Activated naive CD8-positive, alpha-beta T cell treated with anti-CD3 and anti-CD28 coated beads for 36 hours (primary cell): ENCODE measurements at regions not wholly inside any gene's neighbourhood (a gene's known extent, or its start where the extent isn't known, plus 50 kb on each side); places are given as distances from the start of the nearest gene placed in this dataset.

Source experiments
- DNase-seq: peaks from one replicate; pipeline ENCODE4 v3.0.0; 2021
- H3K27ac Mint-ChIP-seq: one replicate; pipeline ENCODE4 v1.8.0; 2022; ENCODE audit warnings: mild to moderate bottlenecking, moderate library complexity, mixed read lengths
- H3K27me3 Mint-ChIP-seq: one replicate; pipeline ENCODE4 v1.8.0; 2022; ENCODE audit warnings: mild to moderate bottlenecking, mixed read lengths
- H3K36me3 Mint-ChIP-seq: one replicate; pipeline ENCODE4 v1.8.0; 2021; ENCODE audit warnings: mild to moderate bottlenecking, mixed read lengths
- H3K4me1 Mint-ChIP-seq: one replicate; pipeline ENCODE4 v1.8.0; 2021; ENCODE audit warnings: mixed read lengths
- H3K4me3 Mint-ChIP-seq: one replicate; pipeline ENCODE4 v1.8.0; 2022; ENCODE audit warnings: mild to moderate bottlenecking, moderate library complexity, mixed read lengths
- H3K9me3 Mint-ChIP-seq: one replicate; pipeline ENCODE4 v1.8.0; 2022; ENCODE audit warnings: mixed read lengths

DNA sequence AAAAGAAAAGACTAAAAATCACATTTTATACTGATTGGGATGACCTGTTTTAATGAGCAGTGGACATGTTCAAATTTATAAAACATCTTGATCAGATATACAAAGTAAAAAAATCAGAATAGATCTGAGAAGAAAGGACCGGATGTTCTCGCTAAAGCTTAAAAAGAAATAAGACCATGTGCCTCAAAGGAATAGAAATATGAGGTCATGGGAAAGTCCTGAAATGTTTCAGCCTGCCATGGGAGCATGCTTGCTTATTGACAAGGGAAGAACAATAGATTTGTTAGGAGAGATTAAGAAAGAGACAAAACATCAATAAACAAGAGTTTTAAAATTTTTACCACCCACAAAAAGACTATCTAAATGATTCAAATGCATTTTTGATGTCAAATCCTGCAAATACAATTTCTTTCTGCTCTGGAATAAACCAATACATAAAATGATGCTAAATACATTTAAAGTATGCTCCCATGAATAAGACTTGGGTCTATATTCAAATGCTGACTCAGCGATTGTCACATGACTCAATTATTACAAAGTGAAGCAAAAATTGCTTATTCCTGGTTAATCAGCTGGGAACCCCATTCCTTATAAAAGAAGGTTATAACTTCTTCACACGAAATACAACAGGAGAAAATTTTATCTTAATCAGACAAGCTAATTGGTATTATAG lies 633.9 kb upstream of the PKDCC start:
- Mint-ChIP-seq H3K9me3 (no peaks in the 10 kb centered on the region), H3K4me1 (no peaks in the 10 kb centered on the region), H3K36me3 (no peaks in the 10 kb centered on the region), H3K27me3 (no peaks in the 10 kb centered on the region), H3K27ac (no peak overlapping the region), H3K4me3 (no peak overlapping the region)
- DNase-seq = no peak

DNA sequence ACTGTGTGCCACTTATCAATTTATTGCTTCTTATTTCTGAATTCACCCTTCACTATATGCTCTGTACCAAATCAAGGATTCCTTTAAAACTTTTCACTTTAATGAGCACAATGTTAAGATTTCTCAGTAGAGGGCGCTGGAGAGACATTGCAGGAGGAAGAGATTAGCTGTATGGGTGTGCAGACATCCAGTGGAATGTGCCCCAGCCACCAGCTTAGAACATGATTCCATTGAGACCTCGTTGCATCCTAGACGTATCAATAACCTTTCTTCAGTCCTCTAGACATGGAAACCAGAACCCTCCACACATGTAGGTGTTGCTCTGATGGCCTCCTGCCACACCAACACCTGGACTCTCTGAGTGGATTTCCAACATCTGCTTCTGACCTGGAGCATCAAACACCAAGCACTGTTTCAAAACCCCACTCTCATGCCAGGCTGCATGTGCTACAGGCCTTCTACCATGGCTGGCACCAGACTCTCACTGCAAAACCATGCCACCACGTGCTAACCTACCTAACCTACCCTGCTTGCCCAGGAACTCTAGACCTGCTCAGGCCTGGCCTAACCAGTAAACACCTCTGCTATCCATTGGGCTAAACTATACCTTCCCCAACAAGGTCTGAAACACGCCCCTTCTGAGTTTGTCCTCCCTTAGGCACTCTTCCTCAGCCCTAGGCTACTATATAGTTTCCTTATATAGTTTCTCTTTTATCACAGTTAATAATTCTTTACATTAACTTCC lies 633.2 kb upstream of the PKDCC start:
- no peak overlapping the region for H3K4me3 Mint-ChIP-seq
- H3K9me3 Mint-ChIP-seq = no peaks in the 10 kb centered on the region
- no peak for DNase-seq
- H3K4me1 Mint-ChIP-seq = no peaks in the 10 kb centered on the region
- no peaks in the 10 kb centered on the region for H3K27me3 Mint-ChIP-seq
- H3K36me3 Mint-ChIP-seq = no peaks in the 10 kb centered on the region
- H3K27ac Mint-ChIP-seq = no peak overlapping the region

- Mint-ChIP-seq H3K4me3 (no peak overlapping the region), H3K27me3 (no peaks in the 10 kb centered on the region)
Measured at GRCh38 chr2:41417511-41417910, 630.3 kb upstream of the PKDCC start.

DNA sequence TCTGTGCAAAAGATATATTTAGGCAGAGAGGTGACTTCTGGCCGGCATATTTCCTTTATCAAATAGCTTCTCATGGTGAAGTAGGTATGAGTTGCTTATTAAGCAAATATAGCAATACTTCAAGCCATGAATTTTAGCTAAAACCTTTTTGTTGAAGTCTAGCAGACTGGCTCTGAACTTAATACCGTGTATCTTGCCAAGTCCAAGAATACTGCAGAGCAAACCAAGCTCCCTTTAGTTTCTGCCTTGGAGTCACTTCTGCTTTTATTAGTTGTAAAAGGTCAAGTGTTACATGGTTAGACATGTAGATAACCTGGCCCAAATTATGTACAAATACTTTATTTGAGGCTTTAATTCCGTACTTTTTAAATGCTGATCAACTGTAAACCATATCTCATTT lies 627.6 kb upstream of the PKDCC start:
- no peak for DNase-seq
- no peaks in the 10 kb centered on the region for H3K9me3 Mint-ChIP-seq
- no peak overlapping the region for H3K27ac Mint-ChIP-seq
- H3K27me3 Mint-ChIP-seq = no peaks in the 10 kb centered on the region
- no peaks in the 10 kb centered on the region for H3K4me1 Mint-ChIP-seq
- no peak overlapping the region for H3K4me3 Mint-ChIP-seq
- no peaks in the 10 kb centered on the region for H3K36me3 Mint-ChIP-seq

More at GRCh38 chr2:41417511-41417910, 630.3 kb upstream of the PKDCC start:
- Mint-ChIP-seq H3K27ac (no peak overlapping the region), H3K4me1 (no peaks in the 10 kb centered on the region), H3K9me3 (no peaks in the 10 kb centered on the region), H3K36me3 (no peaks in the 10 kb centered on the region)
- no peak for DNase-seq

GRCh38 chr2:41420872-41421271 lies 626.9 kb upstream of the PKDCC start:
- Mint-ChIP-seq H3K36me3 (no peaks in the 10 kb centered on the region), H3K27me3 (no peaks in the 10 kb centered on the region), H3K4me3 (no peak overlapping the region), H3K4me1 (no peaks in the 10 kb centered on the region), H3K9me3 (no peaks in the 10 kb centered on the region), H3K27ac (no peak overlapping the region)
- no peak for DNase-seq

- no peak overlapping the region for H3K4me3 Mint-ChIP-seq
- no peak overlapping the region for H3K27ac Mint-ChIP-seq
- H3K27me3 Mint-ChIP-seq = no peaks in the 10 kb centered on the region
- no peaks in the 10 kb centered on the region for H3K9me3 Mint-ChIP-seq
- DNase-seq = no peak
- no peaks in the 10 kb centered on the region for H3K4me1 Mint-ChIP-seq
- H3K36me3 Mint-ChIP-seq = no peaks in the 10 kb centered on the region
Measured at GRCh38 chr2:41431756-41432155, 616.1 kb upstream of the PKDCC start.

DNA sequence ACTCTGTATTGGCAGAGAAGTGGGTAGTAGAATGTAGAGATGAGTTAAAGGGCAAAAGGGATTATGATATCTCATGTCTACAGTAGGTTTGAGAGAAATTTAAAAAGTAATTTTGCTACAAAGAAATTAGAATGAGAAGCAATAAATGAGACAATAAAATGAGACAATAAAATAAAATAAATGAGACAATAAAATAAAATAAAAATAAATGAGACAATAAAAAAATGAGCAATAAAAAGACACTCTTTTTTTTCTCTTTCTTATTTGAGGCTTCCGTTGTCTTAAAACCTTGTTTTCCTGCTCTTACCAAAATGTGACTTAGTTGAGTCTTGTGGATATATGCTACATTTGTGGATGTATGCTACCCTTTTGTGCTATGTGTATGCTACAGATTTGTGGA lies 615.4 kb upstream of the PKDCC start:
- no peak overlapping the region for H3K4me3 Mint-ChIP-seq
- peaks cover 2% of the 10 kb centered on the region for H3K9me3 Mint-ChIP-seq
- H3K4me1 Mint-ChIP-seq = no peaks in the 10 kb centered on the region
- H3K27me3 Mint-ChIP-seq = no peaks in the 10 kb centered on the region
- DNase-seq = no peak
- H3K36me3 Mint-ChIP-seq = no peaks in the 10 kb centered on the region
- no peak overlapping the region for H3K27ac Mint-ChIP-seq

DNA sequence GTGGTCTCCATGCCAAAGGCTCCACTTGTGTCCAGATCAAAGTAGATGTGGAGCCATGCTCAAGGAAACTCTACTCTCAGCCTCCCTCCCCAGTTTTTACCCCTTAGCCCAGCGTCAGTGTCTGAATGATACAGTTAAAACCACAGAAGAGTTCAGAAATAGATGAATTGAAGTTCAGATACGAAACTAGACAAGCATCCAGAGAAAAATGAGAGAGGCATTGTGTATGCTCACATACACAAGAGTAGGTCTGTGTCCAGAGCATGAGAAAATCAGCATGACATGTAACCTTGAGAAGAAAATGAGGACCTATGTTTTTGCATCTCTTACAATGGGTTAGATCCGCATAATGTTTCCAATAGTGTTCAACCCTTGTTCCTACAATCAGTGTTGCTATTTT lies 612.8 kb upstream of the PKDCC start:
- no peaks in the 10 kb centered on the region for H3K27me3 Mint-ChIP-seq
- no peak for DNase-seq
- no peak overlapping the region for H3K4me3 Mint-ChIP-seq
- no peak overlapping the region for H3K27ac Mint-ChIP-seq
- H3K9me3 Mint-ChIP-seq = peaks cover 8% of the 10 kb centered on the region
- no peaks in the 10 kb centered on the region for H3K36me3 Mint-ChIP-seq
- H3K4me1 Mint-ChIP-seq = no peaks in the 10 kb centered on the region

DNA sequence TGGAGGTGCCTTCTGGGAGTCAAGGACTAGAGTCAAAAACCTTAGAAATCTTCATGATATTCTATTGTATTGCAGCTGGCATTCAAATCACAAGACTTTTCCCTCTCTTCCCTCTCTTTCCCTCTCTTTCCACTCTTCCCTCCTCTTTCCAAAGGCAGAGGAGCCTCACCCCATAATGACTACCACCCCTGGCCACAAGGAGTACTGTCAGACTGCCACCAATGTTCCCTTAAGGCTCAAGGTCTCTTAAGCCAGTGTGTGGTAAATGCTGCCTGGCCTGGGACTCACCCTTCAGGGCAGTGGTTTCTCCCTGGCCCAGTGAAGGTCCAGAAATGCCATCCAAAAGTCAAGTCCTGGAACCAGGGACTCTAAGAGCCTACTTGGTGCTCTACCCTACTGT lies 605.9 kb upstream of the PKDCC start:
- Mint-ChIP-seq H3K4me3 (no peak overlapping the region), H3K4me1 (no peaks in the 10 kb centered on the region)
- no peak for DNase-seq

GRCh38 chr2:41445865-41446264 lies 602.0 kb upstream of the PKDCC start:
- H3K9me3 Mint-ChIP-seq = peaks cover 1% of the 10 kb centered on the region
- H3K36me3 Mint-ChIP-seq = no peaks in the 10 kb centered on the region
- H3K27ac Mint-ChIP-seq = no peak overlapping the region
- H3K27me3 Mint-ChIP-seq = no peaks in the 10 kb centered on the region
- no peak for DNase-seq
- H3K4me1 Mint-ChIP-seq = no peaks in the 10 kb centered on the region
- no peak overlapping the region for H3K4me3 Mint-ChIP-seq

More for the DNA sequence above, 605.9 kb upstream of the PKDCC start:
- H3K27me3 Mint-ChIP-seq = no peaks in the 10 kb centered on the region
- no peak overlapping the region for H3K27ac Mint-ChIP-seq
- peaks cover 8% of the 10 kb centered on the region for H3K9me3 Mint-ChIP-seq
- no peaks in the 10 kb centered on the region for H3K36me3 Mint-ChIP-seq

- Mint-ChIP-seq H3K27ac (no peak overlapping the region), H3K27me3 (no peaks in the 10 kb centered on the region), H3K4me3 (no peak overlapping the region), H3K9me3 (peaks cover 1% of the 10 kb centered on the region), H3K4me1 (no peaks in the 10 kb centered on the region), H3K36me3 (no peaks in the 10 kb centered on the region)
- no peak for DNase-seq
Measured at GRCh38 chr2:41446266-41446665, 601.6 kb upstream of the PKDCC start.

DNA sequence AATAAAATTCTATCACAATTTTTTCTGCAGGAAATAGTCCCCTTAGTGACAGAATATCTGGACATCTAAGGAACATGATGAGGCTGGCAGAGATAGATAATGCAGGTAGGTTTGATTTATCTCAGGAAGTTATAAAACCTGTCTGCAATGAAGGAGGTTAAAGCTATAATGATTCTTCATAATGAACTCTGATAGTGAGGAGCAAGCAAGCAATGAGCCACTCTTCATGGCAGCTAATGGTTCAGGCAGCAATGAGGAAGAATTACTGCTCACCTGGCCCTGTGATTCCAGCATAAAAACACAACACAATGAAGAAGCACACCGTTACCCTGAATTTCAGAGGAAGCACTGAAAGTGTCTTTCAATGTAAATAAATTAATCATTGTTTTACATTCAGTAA lies 599.6 kb upstream of the PKDCC start:
- H3K27ac Mint-ChIP-seq = no peak overlapping the region
- H3K9me3 Mint-ChIP-seq = peaks cover 1% of the 10 kb centered on the region
- no peak overlapping the region for H3K4me3 Mint-ChIP-seq
- no peaks in the 10 kb centered on the region for H3K36me3 Mint-ChIP-seq
- no peaks in the 10 kb centered on the region for H3K4me1 Mint-ChIP-seq
- no peaks in the 10 kb centered on the region for H3K27me3 Mint-ChIP-seq
- DNase-seq = no peak

GRCh38 chr2:41457026-41457425 lies 590.8 kb upstream of the PKDCC start:
- H3K36me3 Mint-ChIP-seq = no peaks in the 10 kb centered on the region
- H3K27ac Mint-ChIP-seq = no peak overlapping the region
- no peak overlapping the region for H3K4me3 Mint-ChIP-seq
- H3K27me3 Mint-ChIP-seq = no peaks in the 10 kb centered on the region
- H3K9me3 Mint-ChIP-seq = peaks cover 1% of the 10 kb centered on the region
- no peak for DNase-seq
- no peaks in the 10 kb centered on the region for H3K4me1 Mint-ChIP-seq

GRCh38 chr2:41460661-41461060 lies 587.2 kb upstream of the PKDCC start:
- Mint-ChIP-seq H3K4me3 (no peak overlapping the region), H3K9me3 (peaks cover 1% of the 10 kb centered on the region), H3K36me3 (no peaks in the 10 kb centered on the region), H3K4me1 (no peaks in the 10 kb centered on the region), H3K27me3 (no peaks in the 10 kb centered on the region), H3K27ac (no peak overlapping the region)
- no peak for DNase-seq

GRCh38 chr2:41464395-41464794 lies 583.4 kb upstream of the PKDCC start:
- no peaks in the 10 kb centered on the region for H3K9me3 Mint-ChIP-seq
- no peaks in the 10 kb centered on the region for H3K36me3 Mint-ChIP-seq
- no peaks in the 10 kb centered on the region for H3K27me3 Mint-ChIP-seq
- H3K27ac Mint-ChIP-seq = no peak overlapping the region
- no peak for DNase-seq
- H3K4me1 Mint-ChIP-seq = no peaks in the 10 kb centered on the region
- H3K4me3 Mint-ChIP-seq = no peak overlapping the region

DNA sequence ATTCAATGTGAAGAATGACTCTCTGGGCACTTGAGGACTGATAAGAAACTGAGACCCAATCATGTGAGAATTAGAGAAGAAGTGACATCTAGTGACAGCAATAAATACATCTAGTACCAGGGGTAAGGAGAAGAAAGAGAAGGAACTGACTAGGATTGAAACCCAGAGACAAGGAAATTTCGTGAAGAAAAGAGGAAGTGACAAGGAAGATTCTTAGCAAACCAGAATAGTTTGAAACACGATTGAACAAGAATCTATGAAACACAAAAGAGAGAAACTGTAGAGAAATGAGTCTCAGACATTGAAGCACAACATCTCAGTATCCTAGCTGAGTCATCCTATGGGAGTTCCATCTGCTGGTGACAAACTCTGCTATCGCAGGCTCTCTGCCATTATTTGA lies 571.9 kb upstream of the PKDCC start:
- Mint-ChIP-seq H3K27ac (no peak overlapping the region), H3K4me3 (no peak overlapping the region), H3K27me3 (peaks cover 3% of the 10 kb centered on the region), H3K9me3 (peaks cover 1% of the 10 kb centered on the region), H3K4me1 (no peaks in the 10 kb centered on the region), H3K36me3 (no peaks in the 10 kb centered on the region)
- no peak for DNase-seq
